ENCODE measurements at regions not wholly inside any gene's neighbourhood (a gene's known extent, or its start where the extent isn't known, plus 50 kb on each side); places are given as distances from the start of the nearest gene placed in this dataset.
A peak's percentile ranks its signal among the peaks of the same experiment; 100 is the strongest.

DNA sequence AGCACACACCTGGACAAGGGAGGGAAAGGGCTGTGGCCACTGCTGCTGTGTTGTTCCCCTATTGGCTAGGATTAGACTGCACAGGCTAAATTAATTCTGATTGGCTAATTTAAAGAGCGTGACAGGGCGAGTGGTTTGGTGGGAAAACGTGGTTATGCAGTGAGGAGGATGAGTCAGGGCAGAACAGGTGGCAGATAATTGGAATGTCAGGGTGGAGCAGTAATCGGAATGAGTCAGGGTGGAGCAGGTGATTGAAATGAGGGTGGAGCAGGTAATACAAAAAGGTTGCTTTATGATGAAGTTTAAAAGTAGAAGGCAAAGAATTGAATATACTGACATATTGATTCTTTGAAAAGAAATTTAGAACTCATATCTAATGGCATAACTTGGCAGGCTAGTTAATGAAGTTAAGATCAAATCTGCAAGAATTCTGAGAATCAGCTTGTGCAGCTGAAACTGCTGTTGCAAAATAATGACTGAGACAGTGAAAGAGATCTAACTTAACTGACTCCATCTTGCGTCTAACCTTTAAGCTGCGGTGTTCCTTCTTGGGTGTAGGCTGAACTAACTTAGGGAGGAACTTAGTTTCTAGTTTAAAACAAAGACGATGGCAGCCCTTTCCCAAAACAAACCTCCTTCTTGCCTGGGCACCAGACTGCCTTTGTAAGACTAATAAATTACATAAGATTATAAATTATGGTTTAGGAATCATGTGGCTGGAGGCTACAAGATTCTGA lies 174.3 kb downstream of the UTP18 start:
- Mint-ChIP-seq H3K4me1 (ENCODE audit: low read depth) (peaks cover 15% of the 10 kb centered on the region), H3K9me3 (ENCODE audit: low read depth) (peaks cover 6% of the 10 kb centered on the region), H3K27ac (no peak overlapping the region), H3K4me3 (ENCODE audit: low read depth) (no peak overlapping the region), H3K36me3 (ENCODE audit: insufficient read depth) (no peaks in the 10 kb centered on the region), H3K27me3 (no peaks in the 10 kb centered on the region)
- no peak for TF ChIP-seq CTCF (IDR thresholded peaks at IDR 0.05; ENCODE audit: unreplicated experiment)
- no peak for DNase-seq (ENCODE audit: low spot score, unreplicated experiment)

DNA sequence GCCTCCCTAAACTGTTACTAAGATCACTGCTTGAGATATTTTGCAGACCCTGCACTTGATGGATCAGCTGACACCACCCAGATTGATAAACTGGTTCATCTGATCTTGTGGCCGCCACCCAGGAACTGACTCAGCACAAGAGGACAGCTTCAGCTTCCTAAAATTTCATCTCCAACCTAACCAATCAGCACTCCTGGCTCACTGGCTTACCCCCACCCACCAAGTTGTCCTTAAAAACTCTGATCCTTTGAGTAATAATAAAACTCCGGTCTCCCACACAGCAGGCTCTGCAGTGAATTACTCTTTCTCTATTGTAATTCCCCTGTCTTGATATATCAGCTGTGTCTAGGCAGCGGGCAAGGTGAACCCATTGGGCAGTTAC lies 174.8 kb downstream of the UTP18 start:
- Mint-ChIP-seq H3K36me3 (ENCODE audit: insufficient read depth) (no peaks in the 10 kb centered on the region), H3K27ac (no peak overlapping the region)
- no peak for TF ChIP-seq CTCF (IDR thresholded peaks at IDR 0.05; ENCODE audit: unreplicated experiment)

GRCh38 chr17:51435641-51436091 lies 175.3 kb downstream of the UTP18 start:
- H3K9me3 Mint-ChIP-seq (ENCODE audit: low read depth): peaks cover 3% of the 10 kb centered on the region
- TF ChIP-seq CTCF (IDR thresholded peaks at IDR 0.05; ENCODE audit: unreplicated experiment): peak; percentile 81
- peaks cover 15% of the 10 kb centered on the region for H3K4me1 Mint-ChIP-seq (ENCODE audit: low read depth)
- no peaks in the 10 kb centered on the region for H3K27me3 Mint-ChIP-seq
- no peaks in the 10 kb centered on the region for H3K36me3 Mint-ChIP-seq (ENCODE audit: insufficient read depth)
- H3K4me3 Mint-ChIP-seq (ENCODE audit: low read depth): no peak overlapping the region
- H3K27ac Mint-ChIP-seq: no peak overlapping the region
- peak; percentile 71 for DNase-seq (ENCODE audit: low spot score, unreplicated experiment)

More for the DNA sequence above, 174.8 kb downstream of the UTP18 start:
- Mint-ChIP-seq H3K27me3 (no peaks in the 10 kb centered on the region), H3K9me3 (ENCODE audit: low read depth) (peaks cover 6% of the 10 kb centered on the region), H3K4me3 (ENCODE audit: low read depth) (no peak overlapping the region), H3K4me1 (ENCODE audit: low read depth) (peaks cover 15% of the 10 kb centered on the region)
- DNase-seq (ENCODE audit: low spot score, unreplicated experiment): no peak

- H3K27me3 Mint-ChIP-seq: no peaks in the 10 kb centered on the region
- H3K9me3 Mint-ChIP-seq (ENCODE audit: low read depth): peaks cover 7% of the 10 kb centered on the region
- DNase-seq (ENCODE audit: low spot score, unreplicated experiment): no peak
- H3K4me1 Mint-ChIP-seq (ENCODE audit: low read depth): peaks cover 17% of the 10 kb centered on the region
- no peak overlapping the region for H3K27ac Mint-ChIP-seq
- no peaks in the 10 kb centered on the region for H3K36me3 Mint-ChIP-seq (ENCODE audit: insufficient read depth)
- TF ChIP-seq CTCF (IDR thresholded peaks at IDR 0.05; ENCODE audit: unreplicated experiment): no peak
- no peak overlapping the region for H3K4me3 Mint-ChIP-seq (ENCODE audit: low read depth)
Observed at GRCh38 chr17:51439395-51440229, 179.3 kb downstream of the UTP18 start.

GRCh38 chr17:51441431-51441830 lies 181.1 kb downstream of the UTP18 start:
- peaks cover 5% of the 10 kb centered on the region for H3K4me1 Mint-ChIP-seq (ENCODE audit: low read depth)
- peaks cover 7% of the 10 kb centered on the region for H3K9me3 Mint-ChIP-seq (ENCODE audit: low read depth)
- no peaks in the 10 kb centered on the region for H3K27me3 Mint-ChIP-seq
- no peaks in the 10 kb centered on the region for H3K36me3 Mint-ChIP-seq (ENCODE audit: insufficient read depth)
- TF ChIP-seq CTCF (IDR thresholded peaks at IDR 0.05; ENCODE audit: unreplicated experiment): no peak
- no peak overlapping the region for H3K27ac Mint-ChIP-seq
- H3K4me3 Mint-ChIP-seq (ENCODE audit: low read depth): no peak overlapping the region
- no peak for DNase-seq (ENCODE audit: low spot score, unreplicated experiment)
